WERI-Rb-1 (cell line): ENCODE measurements at regions not wholly inside any gene's neighbourhood (a gene's known extent, or its start where the extent isn't known, plus 50 kb on each side); places are given as distances from the start of the nearest gene placed in this dataset.

ENCODE experiments used
- DNase-seq: peaks from one replicate; pipeline ENCODE4 v3.0.0-alpha.2; 2020
- H3K27ac ChIP-seq: fragments of 250-450 bp; sonication (Bioruptor Pico); 2 replicates; pipeline ENCODE4 v1.5.1; 2020; ENCODE audit warnings: mild to moderate bottlenecking, moderate library complexity
- H3K27me3 ChIP-seq: fragments of 250-450 bp; sonication (Bioruptor Pico); 2 replicates; pipeline ENCODE4 v1.5.1; 2021; ENCODE audit warnings: mild to moderate bottlenecking, low read depth, moderate library complexity; ENCODE audit not compliant: insufficient read depth, severe bottlenecking
- H3K36me3 ChIP-seq: fragments of 250-450 bp; sonication (Bioruptor Pico); 2 replicates; pipeline ENCODE4 v1.5.1; 2020; ENCODE audit warnings: mild to moderate bottlenecking, moderate library complexity
- H3K4me3 ChIP-seq: 2 replicates; pipeline ENCODE4 v1.5.1; 2011; ENCODE audit warnings: low read depth, mild to moderate bottlenecking, control low read depth, low read length
- H3K9me3 ChIP-seq: fragments of 250-450 bp; sonication (Bioruptor Pico); 2 replicates; pipeline ENCODE4 v1.5.1; 2021; ENCODE audit warnings: mild to moderate bottlenecking, moderate library complexity; ENCODE audit not compliant: severe bottlenecking
- CTCF ChIP-seq: IDR thresholded peaks from 2 replicates; pipeline ENCODE4 v1.5.1; 2011; ENCODE audit warnings: low read depth, mild to moderate bottlenecking, control low read depth, inconsistent platforms, low read length

DNA sequence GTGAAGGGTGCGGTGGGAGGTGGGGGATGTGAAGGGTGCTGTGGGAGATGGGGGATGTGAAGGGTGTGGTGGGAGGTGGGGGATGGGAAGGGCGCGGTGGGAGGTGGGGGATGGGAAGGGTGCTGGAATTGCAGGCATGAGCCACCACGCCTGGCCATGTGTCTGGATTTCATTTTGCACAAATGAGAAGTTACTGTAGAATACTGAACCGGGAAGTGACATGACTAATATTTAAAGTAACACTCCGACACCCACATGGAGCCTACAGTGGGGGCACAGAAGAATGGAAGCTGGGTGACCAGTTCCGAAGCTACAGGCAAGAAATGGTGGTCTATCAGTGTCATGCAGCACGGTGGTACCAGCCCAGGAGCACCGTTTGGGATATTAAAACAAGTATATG, 69.9 kb upstream of the SPTLC1 start:
- no peak overlapping the region for H3K4me3 ChIP-seq
- H3K36me3 ChIP-seq: no peaks in the 10 kb centered on the region
- TF ChIP-seq CTCF: no peak
- peaks cover 3% of the 10 kb centered on the region for H3K9me3 ChIP-seq
- no peaks in the 10 kb centered on the region for H3K27me3 ChIP-seq
- DNase-seq: no peak
- H3K27ac ChIP-seq: no peak overlapping the region

DNA sequence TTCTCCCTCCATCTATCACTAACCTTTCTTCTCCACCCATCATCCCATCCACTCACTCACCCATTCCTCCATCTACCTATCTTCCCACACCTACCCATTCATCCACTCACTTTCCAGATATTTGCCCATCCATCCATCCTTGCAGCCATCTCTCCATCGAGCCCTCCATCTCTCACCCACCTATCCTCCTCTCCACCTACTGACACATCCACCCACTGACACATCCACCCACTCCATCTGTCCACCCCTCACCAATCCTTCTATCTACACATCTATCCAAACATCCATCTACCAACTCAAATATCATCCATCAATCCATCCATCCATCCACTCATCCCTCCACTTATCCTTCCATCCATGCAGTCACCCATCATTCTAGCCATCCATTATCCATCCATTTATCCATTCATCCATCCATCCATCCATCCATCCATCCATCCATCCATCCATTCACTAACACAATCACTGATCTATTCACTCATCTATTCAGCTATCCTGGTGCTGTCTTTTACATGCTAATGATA, 68.9 kb upstream of the SPTLC1 start:
- H3K27me3 ChIP-seq: no peaks in the 10 kb centered on the region
- no peak overlapping the region for H3K27ac ChIP-seq
- DNase-seq: no peak
- H3K4me3 ChIP-seq: no peak overlapping the region
- no peak for TF ChIP-seq CTCF
- no peaks in the 10 kb centered on the region for H3K36me3 ChIP-seq
- peaks cover 3% of the 10 kb centered on the region for H3K9me3 ChIP-seq

DNA sequence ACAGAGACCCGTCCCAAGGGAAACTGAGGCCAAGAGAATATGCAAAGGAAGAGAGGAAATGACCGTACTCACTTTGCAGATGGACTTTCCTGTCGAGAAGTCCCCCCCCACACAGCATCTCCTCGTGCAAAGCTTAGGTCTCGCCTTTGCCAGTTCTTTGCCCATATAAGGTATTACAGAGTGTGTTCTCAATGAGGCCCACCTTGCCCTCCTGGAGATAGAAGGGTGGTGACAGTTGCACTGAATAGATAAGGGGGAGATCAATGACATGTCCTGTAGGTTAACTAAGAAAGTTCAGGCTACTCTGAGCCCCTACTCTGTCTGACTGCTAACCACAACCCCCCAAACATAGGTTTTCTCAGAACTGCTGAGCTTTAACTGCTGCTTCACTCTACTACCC, 68.2 kb upstream of the SPTLC1 start:
- H3K36me3 ChIP-seq: no peaks in the 10 kb centered on the region
- no peak for TF ChIP-seq CTCF
- H3K9me3 ChIP-seq: peaks cover 3% of the 10 kb centered on the region
- H3K27ac ChIP-seq: no peak overlapping the region
- no peak overlapping the region for H3K4me3 ChIP-seq
- no peaks in the 10 kb centered on the region for H3K27me3 ChIP-seq
- no peak for DNase-seq

- peak overlapping the region; percentile 31; the same call in 1 of the 2 replicates for H3K27ac ChIP-seq
These were observed 66.1 kb upstream of the SPTLC1 start for GRCh38 chr9:92181296-92181695.

DNA sequence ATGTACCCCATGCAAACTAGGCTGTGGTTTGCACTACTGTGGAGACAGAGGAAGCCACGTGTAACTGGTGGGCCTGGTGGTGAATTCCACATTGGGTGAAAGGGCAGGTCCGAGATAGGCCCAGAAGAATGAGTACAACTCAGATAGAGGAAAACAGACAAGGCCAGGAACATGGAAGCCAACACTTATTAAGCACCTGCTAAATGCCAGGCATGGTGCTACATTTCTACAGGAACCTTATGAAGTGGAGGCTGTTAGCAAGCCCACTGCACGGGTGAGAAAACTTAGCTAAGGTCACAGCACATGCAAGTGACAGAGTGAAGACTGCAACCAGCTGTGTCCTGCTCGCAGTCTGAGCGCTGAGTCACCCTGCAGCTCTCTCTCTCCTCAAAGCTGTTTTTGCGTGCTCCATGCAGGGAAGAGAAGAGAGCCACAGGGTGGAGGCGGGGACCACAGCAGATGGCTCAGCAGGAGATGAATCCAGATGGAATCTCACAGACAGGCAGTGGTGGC, 65.5 kb upstream of the SPTLC1 start:
- H3K36me3 ChIP-seq: no peaks in the 10 kb centered on the region
- H3K27me3 ChIP-seq: no peaks in the 10 kb centered on the region
- peak overlapping the region; percentile 56 for H3K27ac ChIP-seq
- peaks cover 3% of the 10 kb centered on the region for H3K9me3 ChIP-seq
- peak; percentile 75 for DNase-seq
- TF ChIP-seq CTCF: no peak
- no peak overlapping the region for H3K4me3 ChIP-seq

More at GRCh38 chr9:92181296-92181695, 66.1 kb upstream of the SPTLC1 start:
- Histone ChIP-seq H3K4me3 (no peak overlapping the region), H3K9me3 (peaks cover 3% of the 10 kb centered on the region), H3K27me3 (no peaks in the 10 kb centered on the region), H3K36me3 (no peaks in the 10 kb centered on the region)
- DNase-seq: no peak
- no peak for TF ChIP-seq CTCF

GRCh38 chr9:92180002-92180400, 64.8 kb upstream of the SPTLC1 start:
- TF ChIP-seq CTCF: no peak
- H3K27ac ChIP-seq: peak overlapping the region; percentile 56
- DNase-seq: no peak

More at GRCh38 chr9:92180002-92180400, 64.8 kb upstream of the SPTLC1 start:
- Histone ChIP-seq H3K36me3 (no peaks in the 10 kb centered on the region), H3K27me3 (no peaks in the 10 kb centered on the region), H3K9me3 (peaks cover 3% of the 10 kb centered on the region), H3K4me3 (no peak overlapping the region)
